IMR-90 (cell line): ENCODE measurements at regions not wholly inside any gene's neighbourhood (a gene's known extent, or its start where the extent isn't known, plus 50 kb on each side); places are given as distances from the start of the nearest gene placed in this dataset.

Source experiments
- ATAC-seq: fragments of 200-7000 bp; cut with Tn5 transposase; 2 replicates; pipeline ENCODE4 v1.9.1; 2020; ENCODE audit warnings: low read depth, mild to moderate bottlenecking, moderate library complexity
- BruUV-seq: library from RNA; stranded (reverse); fragments of 400-500 nt; replicated peaks from 2 replicates; lab custom pipeline; 2021; lab: Mats Ljungman, UMichigan
- CTCF ChIA-PET: fragments of 300-600 bp; formaldehyde crosslinking; extraction: SDS; loops from one replicate; lab custom pipeline; 2021; ENCODE audit warnings: antibody characterized with exemption; lab: Yijun Ruan, JAX
- POLR2A ChIA-PET: fragments of 300-600 bp; sonication (Branson Sonifier 250); formaldehyde crosslinking; loops from one replicate; lab custom pipeline; 2022; ENCODE audit warnings: antibody characterized with exemption; ENCODE audit not compliant: unreplicated experiment; lab: Charles Lee
- DNase-seq: peaks from one replicate; pipeline ENCODE4 v3.0.0; 2013
- H2AFZ ChIP-seq: replicated peaks from 2 replicates; pipeline ENCODE3; 2013; ENCODE audit warnings: low read length, mild to moderate bottlenecking; ENCODE audit not compliant: poor library complexity
- H2AK5ac ChIP-seq: 2 replicates; pipeline ENCODE4 v1.6.1; 2013; ENCODE audit warnings: low read depth, low read length, inconsistent platforms
- H2AK9ac ChIP-seq: replicated peaks from 2 replicates; pipeline ENCODE3; 2013; ENCODE audit warnings: mild to moderate bottlenecking, low read depth, low read length, moderate library complexity; ENCODE audit not compliant: poor library complexity
- H2BK120ac ChIP-seq: 2 replicates; pipeline ENCODE4 v1.6.1; 2013; ENCODE audit warnings: low read depth, low read length, inconsistent platforms
- H2BK15ac ChIP-seq: 3 replicates; pipeline ENCODE4 v1.6.1; 2013; ENCODE audit warnings: low read depth, low read length, inconsistent platforms
- H2BK20ac ChIP-seq: 2 replicates; pipeline ENCODE4 v1.6.1; 2013; ENCODE audit warnings: low read depth, mild to moderate bottlenecking, inconsistent platforms, low read length, moderate library complexity
- H2BK5ac ChIP-seq: 2 replicates; pipeline ENCODE4 v1.6.1; 2013; ENCODE audit warnings: mild to moderate bottlenecking, low read depth, low read length, inconsistent platforms; ENCODE audit not compliant: poor library complexity, severe bottlenecking
- H3K14ac ChIP-seq: replicated peaks from 2 replicates; pipeline ENCODE4 v1.6.1; 2013; ENCODE audit warnings: low read depth, low read length, inconsistent platforms
- H3K18ac ChIP-seq: 2 replicates; pipeline ENCODE4 v1.6.1; 2013; ENCODE audit warnings: low read depth, low read length, control low read depth
- H3K23ac ChIP-seq: 2 replicates; pipeline ENCODE4 v1.6.1; 2013; ENCODE audit warnings: low read depth, low read length, inconsistent platforms
- H3K27ac ChIP-seq: 2 replicates; pipeline ENCODE4 v1.5.1; 2013; ENCODE audit warnings: mild to moderate bottlenecking, control low read depth, low read length; ENCODE audit not compliant: insufficient read depth
- H3K27me3 ChIP-seq: 2 replicates; pipeline ENCODE4 v1.6.1; 2013; ENCODE audit warnings: low read length; ENCODE audit not compliant: control insufficient read depth, insufficient read depth
- H3K36me3 ChIP-seq: 2 replicates; pipeline ENCODE4 v1.6.1; 2013; ENCODE audit warnings: low read length, mixed read lengths; ENCODE audit not compliant: control insufficient read depth, insufficient read depth
- H3K4ac ChIP-seq: 2 replicates; pipeline ENCODE4 v1.6.1; 2013; ENCODE audit warnings: low read depth, low read length, inconsistent platforms
- H3K4me1 ChIP-seq: 2 replicates; pipeline ENCODE4 v1.6.1; 2013; ENCODE audit warnings: low read length, mixed read lengths; ENCODE audit not compliant: control insufficient read depth, insufficient read depth
- H3K4me2 ChIP-seq: 2 replicates; pipeline ENCODE4 v1.6.1; 2013; ENCODE audit warnings: low read depth, mild to moderate bottlenecking, control low read depth, low read length, moderate library complexity
- H3K4me3 ChIP-seq: 2 replicates; pipeline ENCODE4 v1.5.1; 2013; ENCODE audit warnings: low read depth, mild to moderate bottlenecking, control low read depth, low read length, moderate library complexity; ENCODE audit not compliant: insufficient read depth
- H3K56ac ChIP-seq: 2 replicates; pipeline ENCODE4 v1.6.1; 2013; ENCODE audit warnings: low read length, inconsistent platforms; ENCODE audit not compliant: insufficient read depth; ENCODE audit errors: extremely low read depth
- H3K79me1 ChIP-seq, 2 experiments: 2 replicates each; pipeline ENCODE4 v1.6.1; 2013; ENCODE audit warnings: low read length in 2 of 2, inconsistent platforms in 1 of 2, low read depth in 1 of 2
- H3K9ac ChIP-seq: 2 replicates; pipeline ENCODE4 v1.6.1; 2013; ENCODE audit warnings: low read depth, low read length, control low read depth
- H3K9me1 ChIP-seq: 2 replicates; pipeline ENCODE4 v1.6.1; 2013; ENCODE audit warnings: low read length, inconsistent platforms; ENCODE audit not compliant: insufficient read depth
- H3K9me3 ChIP-seq: 2 replicates; pipeline ENCODE4 v1.6.1; 2013; ENCODE audit warnings: low read length; ENCODE audit not compliant: control insufficient read depth, insufficient read depth
- H4K20me1 ChIP-seq: 2 replicates; pipeline ENCODE4 v1.6.1; 2013; ENCODE audit warnings: low read length, inconsistent platforms; ENCODE audit not compliant: insufficient read depth
- H4K5ac ChIP-seq: 2 replicates; pipeline ENCODE4 v1.6.1; 2013; ENCODE audit warnings: mild to moderate bottlenecking, low read depth, low read length, control low read depth
- H4K8ac ChIP-seq, 2 experiments: 2 replicates each; pipeline ENCODE4 v1.6.1; 2013; ENCODE audit warnings: low read depth in 2 of 2, low read length in 2 of 2, control low read depth in 1 of 2, inconsistent platforms in 1 of 2
- H4K91ac ChIP-seq: 2 replicates; pipeline ENCODE4 v1.6.1; 2013; ENCODE audit warnings: low read depth, low read length, inconsistent platforms; ENCODE audit not compliant: insufficient read depth
- BHLHE40 ChIP-seq: fragments of 150-350 bp; IDR thresholded peaks from 2 replicates; pipeline ENCODE4 v1.6.1; 2016; ENCODE audit warnings: mild to moderate bottlenecking, low read depth, low read length
- CEBPB ChIP-seq: IDR thresholded peaks from 2 replicates; pipeline ENCODE4 v1.6.1; 2012; ENCODE audit warnings: low read depth, low read length, improper control_type of control experiment
- CHD1 ChIP-seq: IDR thresholded peaks from 2 replicates; pipeline ENCODE4 v1.6.1; 2012; ENCODE audit warnings: low read depth, low read length, improper control_type of control experiment
- ELK1 ChIP-seq: fragments of 150-350 bp; IDR thresholded peaks from 2 replicates; pipeline ENCODE4 v1.6.1; 2016; ENCODE audit warnings: low read depth, mild to moderate bottlenecking, low read length, moderate library complexity, borderline replicate concordance
- FOS ChIP-seq: fragments of 150-350 bp; IDR thresholded peaks from 2 replicates; pipeline ENCODE4 v1.6.1; 2016; ENCODE audit warnings: low read depth, low read length
- NFE2L2 ChIP-seq: fragments of 150-350 bp; IDR thresholded peaks from 2 replicates; pipeline ENCODE4 v1.6.1; 2016; ENCODE audit warnings: low read depth, mild to moderate bottlenecking, low read length
- POLR2A ChIP-seq: IDR thresholded peaks from 2 replicates; pipeline ENCODE4 v1.6.1; 2012; ENCODE audit warnings: mild to moderate bottlenecking, low read depth, low read length
- RAD21 ChIP-seq: IDR thresholded peaks from 2 replicates; pipeline ENCODE4 v1.6.1; 2012; ENCODE audit warnings: low read length, improper control_type of control experiment
- RCOR1 ChIP-seq: IDR thresholded peaks from 2 replicates; pipeline ENCODE4 v1.6.1; 2012; ENCODE audit warnings: mild to moderate bottlenecking, low read length, improper control_type of control experiment; ENCODE audit not compliant: insufficient replicate concordance
- RFX5 ChIP-seq: IDR thresholded peaks from 2 replicates; pipeline ENCODE4 v1.8.0; 2012; ENCODE audit warnings: low read depth, mild to moderate bottlenecking, low read length, moderate library complexity
- USF2 ChIP-seq: fragments of 150-350 bp; IDR thresholded peaks from 2 replicates; pipeline ENCODE4 v1.6.1; 2017; ENCODE audit warnings: mild to moderate bottlenecking, antibody characterized with exemption, low read length, low read depth
- WGBS, 2 experiments: methylation state at CpG; one replicate each; pipeline versions ENCODE4 v1.1.5 to v1.1.7; 2013; ENCODE audit warnings: missing lambda C conversion rate in 2 of 2; ENCODE audit not compliant: insufficient read length in 1 of 2; ENCODE audit errors: extremely low coverage in 2 of 2; 5-methylcytosine and 5-hydroxymethylcytosine counted together
- dilution Hi-C: fragments of 300-500 bp; cut with HindIII; formaldehyde crosslinking; loops from one replicate; pipeline ENCODE4 v1.14.3; 2018; ENCODE audit warnings: low sequenced_read_pairs; ENCODE audit not compliant: unreplicated experiment
- in situ Hi-C: fragments of 300-500 bp; cut with MboI; formaldehyde crosslinking; loops from 3 replicates; pipeline ENCODE4 v1.14.3; 2019; ENCODE audit warnings: low sequenced_read_pairs, inconsistent platforms, mixed read lengths
- intact Hi-C: fragments of 100-400 bp; cut with micrococcal nuclease; formaldehyde crosslinking; loops from 2 replicates; pipeline ENCODE4 v1.10.0; 2022

GRCh38 chr6:68032217-68032616, 602.9 kb upstream of the ADGRB3 start:
- Histone ChIP-seq H3K23ac (no peak overlapping the region), H3K4me3 (no peak overlapping the region), H3K9me3 (peaks cover 2% of the 10 kb centered on the region), H3K79me1 (no peaks in the 10 kb centered on the region), H2AK5ac (no peak overlapping the region), H2BK15ac (no peak overlapping the region), H4K8ac (no peak overlapping the region), H2AFZ (no peak overlapping the region), H3K9me1 (no peaks in the 10 kb centered on the region), H2BK120ac (no peak overlapping the region), H3K4me1 (no peaks in the 10 kb centered on the region), H4K20me1 (no peaks in the 10 kb centered on the region), H2AK9ac (no peak overlapping the region), H3K4ac (no peak overlapping the region), H3K36me3 (no peaks in the 10 kb centered on the region), H3K4me2 (no peak overlapping the region), H3K18ac (no peak overlapping the region), H4K91ac (no peak overlapping the region), H3K27ac (no peak overlapping the region), H2BK20ac (no peak overlapping the region), H3K56ac (no peak overlapping the region), H3K27me3 (no peaks in the 10 kb centered on the region), H4K5ac (no peak overlapping the region), H2BK5ac (no peak overlapping the region), H3K9ac (no peak overlapping the region), H3K14ac (no peak overlapping the region)
- intact Hi-C loops = no loop called here
- no TSS peak for BruUV-seq
- TF ChIP-seq RCOR1 = no peak
- no peak for TF ChIP-seq CHD1
- no peak for TF ChIP-seq RFX5
- TF ChIP-seq RAD21 = no peak
- no peak for TF ChIP-seq POLR2A
- TF ChIP-seq NFE2L2 = no peak
- TF ChIP-seq BHLHE40 = no peak
- TF ChIP-seq FOS = no peak
- no peak for TF ChIP-seq ELK1
- no peak for TF ChIP-seq USF2
- no peak for TF ChIP-seq CEBPB
- ATAC-seq (no peak), DNase-seq (no peak)
- WGBS, 2 experiments = no CpG with 5 or more reads among the region's 4 CpGs
- in situ Hi-C loops = no loop called here
- POLR2A ChIA-PET = no interaction called here
- dilution Hi-C loops = no loop called here
- CTCF ChIA-PET = no interaction called here
